CD8-positive, alpha-beta memory T cell (primary cell): ENCODE measurements at regions not wholly inside any gene's neighbourhood (a gene's known extent, or its start where the extent isn't known, plus 50 kb on each side); places are given as distances from the start of the nearest gene placed in this dataset.
A peak's percentile ranks its signal among the peaks of the same experiment; 100 is the strongest.
"Not testable (repeated sequence)": the region's sequence is repeated elsewhere in the genome, so short reads cannot be mapped to it uniquely, and the experiment has no call there.

ENCODE experiments used
- CTCF ChIA-PET: fragments of 350-600 bp; sonication (Branson Sonifier 250); formaldehyde crosslinking; loops from one replicate; lab custom pipeline; 2021; ENCODE audit warnings: antibody characterized with exemption; lab: Charles Lee
- POLR2A ChIA-PET: fragments of 350-600 bp; sonication (Branson Sonifier 250); formaldehyde crosslinking; loops from one replicate; lab custom pipeline; 2021; ENCODE audit warnings: antibody characterized with exemption; lab: Charles Lee
- DNase-seq, 5 donors: peaks; one replicate each; pipeline versions ENCODE4 v3.0.0 to v3.0.0-alpha.2; 2020 to 2022; ENCODE audit warnings: mixed read lengths in 1 of 5
- H3K27ac ChIP-seq: one replicate; pipeline ENCODE4 v1.7.0; 2013; ENCODE audit warnings: low read depth, mild to moderate bottlenecking, low read length, moderate library complexity
- H3K27me3 ChIP-seq: 2 replicates; pipeline ENCODE4 v1.7.0; 2013; ENCODE audit warnings: low read length, mild to moderate bottlenecking; ENCODE audit not compliant: insufficient read depth, poor library complexity, severe bottlenecking
- H3K36me3 ChIP-seq: 2 replicates; pipeline ENCODE4 v1.7.0; 2013; ENCODE audit warnings: mild to moderate bottlenecking, low read length, moderate library complexity; ENCODE audit not compliant: insufficient read depth
- H3K4me1 ChIP-seq: 2 replicates; pipeline ENCODE4 v1.7.0; 2013; ENCODE audit warnings: mild to moderate bottlenecking, low read length, moderate library complexity; ENCODE audit not compliant: insufficient read depth
- H3K4me3 ChIP-seq: 2 replicates; pipeline ENCODE4 v1.7.0; 2013; ENCODE audit warnings: mild to moderate bottlenecking, low read length
- H3K9me3 ChIP-seq: 2 replicates; pipeline ENCODE4 v1.7.0; 2013; ENCODE audit warnings: mild to moderate bottlenecking, low read length
- H3K27ac Mint-ChIP-seq, 8 donors: one replicate each; pipeline ENCODE4 v1.8.0; 2020 to 2021; ENCODE audit warnings: mixed read lengths in 8 of 8, mild to moderate bottlenecking in 6 of 8, inconsistent platforms in 3 of 8, moderate library complexity in 3 of 8
- H3K27me3 Mint-ChIP-seq, 2 donors: one replicate each; pipeline ENCODE4 v1.8.0; 2020 to 2021; ENCODE audit warnings: mixed read lengths in 2 of 2, mild to moderate bottlenecking in 1 of 2, moderate library complexity in 1 of 2
- H3K36me3 Mint-ChIP-seq, 3 donors: one replicate each; pipeline ENCODE4 v1.8.0; 2020 to 2021; ENCODE audit warnings: mixed read lengths in 3 of 3, inconsistent platforms in 1 of 3, mild to moderate bottlenecking in 1 of 3
- H3K4me1 Mint-ChIP-seq, 3 donors: one replicate each; pipeline ENCODE4 v1.8.0; 2020 to 2021; ENCODE audit warnings: mixed read lengths in 3 of 3, inconsistent platforms in 1 of 3, mild to moderate bottlenecking in 1 of 3
- H3K4me3 Mint-ChIP-seq, 7 donors: one replicate each; pipeline ENCODE4 v1.8.0; 2020 to 2021; ENCODE audit warnings: mixed read lengths in 7 of 7, mild to moderate bottlenecking in 6 of 7, moderate library complexity in 4 of 7, inconsistent platforms in 2 of 7
- H3K9me3 Mint-ChIP-seq, 5 donors: one replicate each; pipeline ENCODE4 v1.8.0; 2020 to 2022; ENCODE audit warnings: mixed read lengths in 5 of 5, mild to moderate bottlenecking in 3 of 5, moderate library complexity in 2 of 5, inconsistent platforms in 1 of 5

- H3K27ac Mint-ChIP-seq, H3K9me3 ChIP-seq, POLR2A ChIA-PET, CTCF ChIA-PET, H3K27ac ChIP-seq, DNase-seq, H3K36me3 ChIP-seq, H3K4me1 ChIP-seq, H3K27me3 ChIP-seq, H3K9me3 Mint-ChIP-seq, H3K27me3 Mint-ChIP-seq, H3K4me3 Mint-ChIP-seq, H3K4me3 ChIP-seq, H3K36me3 Mint-ChIP-seq, H3K4me1 Mint-ChIP-seq: not testable (repeated sequence)
These were observed 250.1 kb upstream of the NRP1 start for GRCh38 chr10:33584596-33584995.

GRCh38 chr10:33579996-33580395 is 245.5 kb upstream of the NRP1 start:
- Histone ChIP-seq H3K9me3 (no peaks in the 10 kb centered on the region), H3K27ac (no peak overlapping the region), H3K27me3 (no peaks in the 10 kb centered on the region), H3K4me3 (no peak overlapping the region), H3K36me3 (no peaks in the 10 kb centered on the region), H3K4me1 (no peaks in the 10 kb centered on the region)
- no peaks in the 10 kb centered on the region for H3K36me3 Mint-ChIP-seq
- CTCF ChIA-PET = no interaction called here
- POLR2A ChIA-PET = no interaction called here
- H3K4me1 Mint-ChIP-seq = no peaks in the 10 kb centered on the region
- peaks cover 4 to 5% of the 10 kb centered on the region in 2 donors for H3K27me3 Mint-ChIP-seq
- no peak overlapping the region for H3K27ac Mint-ChIP-seq
- no peak for DNase-seq
- no peak overlapping the region for H3K4me3 Mint-ChIP-seq
- peaks cover 0 to 4% (median 0%) of the 10 kb centered on the region in 5 donors for H3K9me3 Mint-ChIP-seq

GRCh38 chr10:33573606-33574005 is 239.1 kb upstream of the NRP1 start:
- ChIA-PET CTCF (no interaction called here), POLR2A (no interaction called here)
- Mint-ChIP-seq H3K27me3 (peaks cover 0 to 5% of the 10 kb centered on the region in 2 donors), H3K27ac (no peak overlapping the region), H3K4me3 (no peak overlapping the region), H3K36me3 (no peaks in the 10 kb centered on the region), H3K4me1 (no peaks in the 10 kb centered on the region), H3K9me3 (peaks cover 0 to 2% (median 0%) of the 10 kb centered on the region in 5 donors)
- no peak overlapping the region for H3K27ac ChIP-seq
- H3K4me3 ChIP-seq = no peak overlapping the region
- H3K9me3 ChIP-seq = no peaks in the 10 kb centered on the region
- no peak for DNase-seq
- no peaks in the 10 kb centered on the region for H3K27me3 ChIP-seq
- no peaks in the 10 kb centered on the region for H3K4me1 ChIP-seq
- no peaks in the 10 kb centered on the region for H3K36me3 ChIP-seq

DNA sequence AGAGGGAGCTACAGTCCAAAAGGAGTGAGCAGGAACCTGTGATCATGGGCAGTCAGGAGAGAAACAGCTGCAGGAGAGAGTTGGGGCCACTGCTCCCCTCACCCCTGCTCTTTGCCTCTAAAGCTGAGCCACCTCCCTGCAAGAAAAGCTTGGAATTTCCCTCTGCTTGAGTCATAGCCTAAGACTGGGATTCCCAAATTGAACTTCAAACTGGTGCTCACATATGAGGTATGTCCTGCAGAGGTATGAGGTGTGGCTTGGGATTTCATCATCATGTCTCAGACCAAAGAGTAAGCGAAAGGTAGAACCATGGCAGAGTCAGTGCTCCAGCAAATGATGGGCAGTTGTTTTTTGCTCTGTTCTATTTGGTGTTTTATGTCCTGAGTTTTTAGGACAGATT is 237.1 kb upstream of the NRP1 start:
- no peaks in the 10 kb centered on the region for H3K27me3 ChIP-seq
- H3K4me1 ChIP-seq = no peaks in the 10 kb centered on the region
- ChIA-PET POLR2A (no interaction called here), CTCF (no interaction called here)
- no peaks in the 10 kb centered on the region for H3K36me3 Mint-ChIP-seq
- no peaks in the 10 kb centered on the region for H3K4me1 Mint-ChIP-seq
- H3K4me3 Mint-ChIP-seq = no peak overlapping the region
- H3K36me3 ChIP-seq = no peaks in the 10 kb centered on the region
- H3K27me3 Mint-ChIP-seq = peaks cover 0 to 5% of the 10 kb centered on the region in 2 donors
- H3K9me3 Mint-ChIP-seq = peaks cover 0 to 2% (median 0%) of the 10 kb centered on the region in 5 donors
- no peak overlapping the region for H3K27ac ChIP-seq
- no peaks in the 10 kb centered on the region for H3K9me3 ChIP-seq
- DNase-seq = no peak
- H3K4me3 ChIP-seq = no peak overlapping the region
- H3K27ac Mint-ChIP-seq = no peak overlapping the region

DNA sequence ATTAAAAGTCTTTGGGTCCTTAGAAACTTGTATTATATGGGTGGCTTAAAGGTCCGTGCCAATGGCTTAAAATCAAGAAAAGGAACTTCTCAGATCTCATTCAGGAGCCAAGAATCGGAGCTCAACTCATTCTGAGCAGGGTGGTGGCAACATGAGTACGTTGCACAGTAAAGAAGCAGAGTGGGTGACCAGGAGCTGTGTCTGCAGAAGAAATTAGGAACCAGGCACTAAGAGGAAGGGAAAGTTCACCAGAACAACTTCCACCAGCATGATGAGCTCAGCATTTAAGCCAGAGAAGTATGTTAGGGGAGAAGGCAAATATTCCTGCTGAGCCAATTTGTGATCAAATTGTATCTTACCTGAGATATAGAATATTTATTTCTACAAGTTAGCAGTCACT is 236.0 kb upstream of the NRP1 start:
- H3K9me3 ChIP-seq = no peaks in the 10 kb centered on the region
- Mint-ChIP-seq H3K9me3 (peaks cover 0 to 2% (median 0%) of the 10 kb centered on the region in 5 donors), H3K27ac (no peak overlapping the region), H3K36me3 (no peaks in the 10 kb centered on the region), H3K4me1 (no peaks in the 10 kb centered on the region), H3K4me3 (no peak overlapping the region), H3K27me3 (peaks cover 0 to 3% of the 10 kb centered on the region in 2 donors)
- no peak overlapping the region for H3K27ac ChIP-seq
- POLR2A ChIA-PET = no interaction called here
- no peaks in the 10 kb centered on the region for H3K27me3 ChIP-seq
- DNase-seq = no peak
- no peaks in the 10 kb centered on the region for H3K36me3 ChIP-seq
- CTCF ChIA-PET = no interaction called here
- H3K4me3 ChIP-seq = no peak overlapping the region
- no peaks in the 10 kb centered on the region for H3K4me1 ChIP-seq

DNA sequence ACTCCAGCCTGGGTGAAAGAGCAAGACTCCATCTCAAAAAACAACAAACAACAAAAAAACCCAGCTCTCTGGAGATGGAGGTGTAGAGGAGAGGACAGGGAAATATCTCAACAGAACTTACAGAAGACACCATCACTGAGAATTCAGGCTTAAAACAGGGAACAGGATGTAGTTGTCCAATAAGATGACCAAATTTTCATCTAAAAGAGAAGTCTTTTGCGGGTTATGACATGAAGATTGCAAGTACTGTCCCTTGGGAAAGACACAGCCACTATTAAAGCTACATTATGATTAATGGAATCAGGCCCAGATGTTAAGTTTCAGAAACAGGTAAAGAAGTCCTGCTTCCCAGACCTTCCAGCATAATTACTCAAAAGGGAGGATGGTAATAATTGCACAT is 235.2 kb upstream of the NRP1 start:
- H3K4me1 ChIP-seq = no peaks in the 10 kb centered on the region
- CTCF ChIA-PET = interaction anchor here (1.5 kb wide), 1 partner anchor 10 kb away, joined by 3 read pairs; no protein-coding TSS in a partner anchor

DNA sequence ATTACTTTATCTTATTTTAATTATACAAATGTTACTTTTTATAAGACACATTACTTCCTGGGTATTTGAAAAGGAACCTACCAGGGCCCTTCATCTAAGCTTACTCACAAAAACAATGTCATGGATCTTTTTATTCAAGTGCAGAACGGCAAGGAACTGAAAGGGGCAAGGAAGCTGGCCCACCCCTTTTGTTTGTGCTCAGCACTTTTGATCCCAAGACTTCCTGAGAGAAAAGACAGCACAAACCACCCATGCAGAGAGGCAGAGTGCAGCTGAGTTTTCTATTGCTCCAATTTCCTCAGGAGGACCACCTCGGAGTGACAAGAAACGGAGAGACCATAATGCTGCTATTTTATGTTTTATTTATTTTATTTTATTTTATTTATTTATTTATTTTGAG is 232.0 kb upstream of the NRP1 start:
- Mint-ChIP-seq H3K36me3 (no peaks in the 10 kb centered on the region), H3K4me3 (no peak overlapping the region), H3K9me3 (no peaks in the 10 kb centered on the region), H3K27ac (no peak overlapping the region), H3K4me1 (no peaks in the 10 kb centered on the region), H3K27me3 (peaks cover 7 to 13% of the 10 kb centered on the region in 2 donors)
- H3K4me1 ChIP-seq = no peaks in the 10 kb centered on the region
- ChIA-PET POLR2A (no interaction called here), CTCF (no interaction called here)
- no peak overlapping the region for H3K4me3 ChIP-seq
- peaks cover under 1% of the 10 kb centered on the region for H3K27me3 ChIP-seq
- no peaks in the 10 kb centered on the region for H3K36me3 ChIP-seq
- H3K27ac ChIP-seq = no peak overlapping the region
- DNase-seq = no peak
- no peaks in the 10 kb centered on the region for H3K9me3 ChIP-seq

More for the DNA sequence above, 235.2 kb upstream of the NRP1 start:
- POLR2A ChIA-PET = no interaction called here
- H3K9me3 Mint-ChIP-seq = no peaks in the 10 kb centered on the region
- Histone ChIP-seq H3K27me3 (no peaks in the 10 kb centered on the region), H3K36me3 (no peaks in the 10 kb centered on the region), H3K9me3 (no peaks in the 10 kb centered on the region), H3K4me3 (no peak overlapping the region), H3K27ac (no peak overlapping the region)
- no peak overlapping the region for H3K4me3 Mint-ChIP-seq
- H3K27me3 Mint-ChIP-seq = peaks cover 0 to 3% of the 10 kb centered on the region in 2 donors
- H3K4me1 Mint-ChIP-seq = no peaks in the 10 kb centered on the region
- H3K27ac Mint-ChIP-seq = peak overlapping the region in 1 of 8 donors; percentile 46
- no peak for DNase-seq
- H3K36me3 Mint-ChIP-seq = no peaks in the 10 kb centered on the region

- no peak overlapping the region for H3K4me3 Mint-ChIP-seq
- H3K4me1 Mint-ChIP-seq = no peaks in the 10 kb centered on the region
- POLR2A ChIA-PET = no interaction called here
- Histone ChIP-seq H3K27me3 (peaks cover 4% of the 10 kb centered on the region), H3K27ac (no peak overlapping the region), H3K4me1 (no peaks in the 10 kb centered on the region), H3K9me3 (no peaks in the 10 kb centered on the region), H3K4me3 (no peak overlapping the region), H3K36me3 (no peaks in the 10 kb centered on the region)
- no peak for DNase-seq
- no peak overlapping the region for H3K27ac Mint-ChIP-seq
- H3K27me3 Mint-ChIP-seq = peaks cover 8 to 14% of the 10 kb centered on the region in 2 donors
- CTCF ChIA-PET = no interaction called here
- no peaks in the 10 kb centered on the region for H3K9me3 Mint-ChIP-seq
- H3K36me3 Mint-ChIP-seq = no peaks in the 10 kb centered on the region
These were observed 231.5 kb upstream of the NRP1 start for GRCh38 chr10:33566001-33566400.

- Mint-ChIP-seq H3K4me1 (no peaks in the 10 kb centered on the region), H3K9me3 (no peaks in the 10 kb centered on the region), H3K36me3 (no peaks in the 10 kb centered on the region), H3K27ac (no peak overlapping the region), H3K27me3 (peaks cover 8 to 14% of the 10 kb centered on the region in 2 donors), H3K4me3 (no peak overlapping the region)
- Histone ChIP-seq H3K4me3 (no peak overlapping the region), H3K36me3 (no peaks in the 10 kb centered on the region), H3K9me3 (no peaks in the 10 kb centered on the region), H3K27me3 (peaks cover 4% of the 10 kb centered on the region), H3K27ac (no peak overlapping the region), H3K4me1 (no peaks in the 10 kb centered on the region)
- no peak for DNase-seq
- POLR2A ChIA-PET = no interaction called here
- CTCF ChIA-PET = no interaction called here
These were observed 230.8 kb upstream of the NRP1 start for GRCh38 chr10:33565231-33565630.
